CD4-positive, alpha-beta T cell (primary cell): ENCODE measurements at regions not wholly inside any gene's neighbourhood (a gene's known extent, or its start where the extent isn't known, plus 50 kb on each side); places are given as distances from the start of the nearest gene placed in this dataset.
"Not testable (repeated sequence)": the region's sequence is repeated elsewhere in the genome, so short reads cannot be mapped to it uniquely, and the experiment has no call there.

Experiments
- ATAC-seq: fragments of 200-7000 bp; cut with Tn5 transposase; one replicate; pipeline ENCODE4 v1.10.0; 2022; ENCODE audit warnings: mild to moderate bottlenecking; ENCODE audit not compliant: poor library complexity
- CTCF ChIA-PET: fragments of 350-600 bp; sonication (Branson Sonifier 250); formaldehyde crosslinking; loops from one replicate; lab custom pipeline; 2021; ENCODE audit warnings: antibody characterized with exemption, inconsistent platforms; lab: Charles Lee
- POLR2A ChIA-PET: fragments of 350-600 bp; sonication (Branson Sonifier 250); formaldehyde crosslinking; loops from one replicate; lab custom pipeline; 2021; ENCODE audit warnings: antibody characterized with exemption, inconsistent platforms; lab: Charles Lee
- DNase-seq, 14 experiments: peaks; one replicate each; pipeline ENCODE4 v3.0.0-alpha.2; 2013 to 2020; ENCODE audit warnings: mixed read lengths in 2 of 14
- H3K27ac ChIP-seq, 2 donors: one replicate each; pipeline versions ENCODE4 v1.5.1 to v1.7.0; 2013; ENCODE audit warnings: low read length in 2 of 2, low read depth in 1 of 2, mild to moderate bottlenecking in 1 of 2
- H3K27me3 ChIP-seq, 2 experiments: 1 replicate in 1 of 2; 2 replicates in 1 of 2; pipeline versions ENCODE4 v1.6.1 to v1.7.0; 2013; ENCODE audit warnings: low read length in 2 of 2, control low read depth in 1 of 2, mild to moderate bottlenecking in 1 of 2, moderate library complexity in 1 of 2; ENCODE audit not compliant: insufficient read depth in 2 of 2, control insufficient read depth in 1 of 2
- H3K36me3 ChIP-seq: one replicate; pipeline ENCODE4 v1.6.1; 2013; ENCODE audit warnings: low read length, control low read depth; ENCODE audit not compliant: insufficient read depth
- H3K4me1 ChIP-seq: one replicate; pipeline ENCODE4 v1.6.1; 2013; ENCODE audit warnings: low read length, control low read depth; ENCODE audit not compliant: insufficient read depth
- H3K4me3 ChIP-seq: one replicate; pipeline ENCODE4 v1.5.1; 2013; ENCODE audit warnings: mild to moderate bottlenecking, low read length, moderate library complexity
- H3K9me3 ChIP-seq, 2 experiments: 1 replicate in 1 of 2; 2 replicates in 1 of 2; pipeline versions ENCODE4 v1.6.1 to v1.7.0; 2013; ENCODE audit warnings: low read length in 2 of 2, mild to moderate bottlenecking in 2 of 2, control low read depth in 1 of 2, moderate library complexity in 1 of 2; ENCODE audit not compliant: control insufficient read depth in 1 of 2, insufficient read depth in 1 of 2
- H3K27ac Mint-ChIP-seq: one replicate; pipeline ENCODE4 v1.8.0; 2020; ENCODE audit warnings: mixed read lengths
- H3K27me3 Mint-ChIP-seq: one replicate; pipeline ENCODE4 v1.8.0; 2021; ENCODE audit warnings: mixed read lengths
- H3K36me3 Mint-ChIP-seq: one replicate; pipeline ENCODE4 v1.8.0; 2021; ENCODE audit warnings: low read depth, mixed read lengths
- H3K4me1 Mint-ChIP-seq: one replicate; pipeline ENCODE4 v1.8.0; 2021; ENCODE audit warnings: low read depth, mixed read lengths
- H3K4me3 Mint-ChIP-seq: one replicate; pipeline ENCODE4 v1.8.0; 2020; ENCODE audit warnings: mild to moderate bottlenecking, mixed read lengths
- H3K9me3 Mint-ChIP-seq: one replicate; pipeline ENCODE4 v1.8.0; 2020; ENCODE audit warnings: mixed read lengths
- CTCF ChIP-seq: fragments of 200-600 bp; IDR thresholded peaks from one replicate; pipeline ENCODE4 v1.8.0; 2022; ENCODE audit warnings: antibody characterized with exemption, mild to moderate bottlenecking
- intact Hi-C, 2 experiments: fragments of 100-400 bp; cut with DNase I in 1 of 2; cut with micrococcal nuclease in 1 of 2; formaldehyde crosslinking; loops; one replicate each; pipeline versions ENCODE4 v1.15.1 to v1.9.0; 2023 to 2025; cut with DNase I, micrococcal nuclease

- H3K27ac ChIP-seq: no peak overlapping the region
- no peaks in the 10 kb centered on the region for H3K9me3 Mint-ChIP-seq
- H3K4me1 ChIP-seq: no peaks in the 10 kb centered on the region
- no peak overlapping the region for H3K4me3 ChIP-seq
- H3K4me3 Mint-ChIP-seq: no peak overlapping the region
- intact Hi-C loops: no loop called here
- H3K27me3 ChIP-seq: peaks cover 0 to 5% of the 10 kb centered on the region in 2 experiments
- DNase-seq (no peak), ATAC-seq (no peak)
- no peaks in the 10 kb centered on the region for H3K27me3 Mint-ChIP-seq
- H3K36me3 Mint-ChIP-seq: no peaks in the 10 kb centered on the region
- CTCF ChIA-PET: no interaction called here
- POLR2A ChIA-PET: no interaction called here
- no peaks in the 10 kb centered on the region for H3K4me1 Mint-ChIP-seq
- no peak overlapping the region for H3K27ac Mint-ChIP-seq
- H3K9me3 ChIP-seq: no peaks in the 10 kb centered on the region
- no peak for TF ChIP-seq CTCF
- H3K36me3 ChIP-seq: no peaks in the 10 kb centered on the region
Measured at GRCh38 chr1:233722212-233722979, 108.5 kb downstream of the KCNK1 start.

GRCh38 chr1:233723387-233723786 lies 109.5 kb downstream of the KCNK1 start:
- no peaks in the 10 kb centered on the region for H3K9me3 ChIP-seq
- Mint-ChIP-seq H3K27ac (no peak overlapping the region), H3K36me3 (no peaks in the 10 kb centered on the region), H3K9me3 (no peaks in the 10 kb centered on the region), H3K4me1 (no peaks in the 10 kb centered on the region), H3K27me3 (no peaks in the 10 kb centered on the region), H3K4me3 (no peak overlapping the region)
- H3K27ac ChIP-seq: no peak overlapping the region
- CTCF ChIA-PET: no interaction called here
- intact Hi-C loops: no loop called here
- POLR2A ChIA-PET: no interaction called here
- no peaks in the 10 kb centered on the region for H3K4me1 ChIP-seq
- H3K27me3 ChIP-seq: peaks cover 0 to 5% of the 10 kb centered on the region in 2 experiments
- no peaks in the 10 kb centered on the region for H3K36me3 ChIP-seq
- DNase-seq (no peak), ATAC-seq (no peak)
- no peak for TF ChIP-seq CTCF
- no peak overlapping the region for H3K4me3 ChIP-seq

GRCh38 chr1:233724131-233724631 lies 110.3 kb downstream of the KCNK1 start:
- ATAC-seq, CTCF ChIA-PET: not testable (repeated sequence)

More at GRCh38 chr1:233724131-233724631, 110.3 kb downstream of the KCNK1 start:
- H3K27me3 Mint-ChIP-seq, H3K9me3 Mint-ChIP-seq, intact Hi-C loops, DNase-seq, POLR2A ChIA-PET, H3K27ac ChIP-seq, H3K36me3 ChIP-seq, H3K4me3 Mint-ChIP-seq, H3K4me3 ChIP-seq, H3K9me3 ChIP-seq, H3K27me3 ChIP-seq, H3K4me1 ChIP-seq, H3K27ac Mint-ChIP-seq, H3K36me3 Mint-ChIP-seq, H3K4me1 Mint-ChIP-seq: not testable (repeated sequence)
